Ovary (tissue), 3 donors: ENCODE measurements at regions not wholly inside any gene's neighbourhood (a gene's known extent, or its start where the extent isn't known, plus 50 kb on each side); places are given as distances from the start of the nearest gene placed in this dataset.
"Not testable (repeated sequence)": the region's sequence is repeated elsewhere in the genome, so short reads cannot be mapped to it uniquely, and the experiment has no call there.

Experiments
- POLR2A ChIP-seq: fragments of 450-650 bp; IDR thresholded peaks from one replicate; pipeline ENCODE4 v1.6.1; 2017; ENCODE audit warnings: antibody characterized with exemption, mild to moderate bottlenecking, moderate library complexity
- TF ChIP-seq, protein P1 (sequence below), 3 donors: fragments of 450-650 bp in 2 of 3; fragments of 200-600 bp in 1 of 3; IDR thresholded peaks; one replicate each; pipeline versions ENCODE4 v1.5.1 to v1.8.0; 2016 to 2022; ENCODE audit warnings: antibody characterized with exemption in 3 of 3, mild to moderate bottlenecking in 1 of 3
- donor health status: DM: no; HTN: no; CAD: no.

DNA sequence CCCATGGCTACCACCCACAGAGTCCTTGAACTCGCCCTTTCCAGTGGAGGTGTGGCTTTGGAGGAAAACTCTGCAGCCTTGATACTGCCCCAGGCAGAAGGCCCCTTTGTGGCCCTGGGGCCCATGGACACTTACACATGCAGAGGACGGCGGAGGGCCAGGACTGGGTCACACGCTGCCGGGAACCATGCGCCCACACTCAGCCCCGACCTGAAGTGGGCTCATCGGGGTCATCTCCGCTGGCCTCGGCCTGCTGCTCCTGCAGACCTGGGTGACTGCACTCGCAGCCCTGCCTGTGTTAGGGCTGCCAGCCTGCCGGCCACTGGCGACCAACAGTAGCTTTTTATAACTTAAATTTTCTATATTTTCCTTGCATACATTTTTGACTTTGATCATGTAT, 286.2 kb downstream of the TUBA3C start:
- TF ChIP-seq, protein P1, sequence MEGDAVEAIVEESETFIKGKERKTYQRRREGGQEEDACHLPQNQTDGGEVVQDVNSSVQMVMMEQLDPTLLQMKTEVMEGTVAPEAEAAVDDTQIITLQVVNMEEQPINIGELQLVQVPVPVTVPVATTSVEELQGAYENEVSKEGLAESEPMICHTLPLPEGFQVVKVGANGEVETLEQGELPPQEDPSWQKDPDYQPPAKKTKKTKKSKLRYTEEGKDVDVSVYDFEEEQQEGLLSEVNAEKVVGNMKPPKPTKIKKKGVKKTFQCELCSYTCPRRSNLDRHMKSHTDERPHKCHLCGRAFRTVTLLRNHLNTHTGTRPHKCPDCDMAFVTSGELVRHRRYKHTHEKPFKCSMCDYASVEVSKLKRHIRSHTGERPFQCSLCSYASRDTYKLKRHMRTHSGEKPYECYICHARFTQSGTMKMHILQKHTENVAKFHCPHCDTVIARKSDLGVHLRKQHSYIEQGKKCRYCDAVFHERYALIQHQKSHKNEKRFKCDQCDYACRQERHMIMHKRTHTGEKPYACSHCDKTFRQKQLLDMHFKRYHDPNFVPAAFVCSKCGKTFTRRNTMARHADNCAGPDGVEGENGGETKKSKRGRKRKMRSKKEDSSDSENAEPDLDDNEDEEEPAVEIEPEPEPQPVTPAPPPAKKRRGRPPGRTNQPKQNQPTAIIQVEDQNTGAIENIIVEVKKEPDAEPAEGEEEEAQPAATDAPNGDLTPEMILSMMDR (IDR thresholded peaks at IDR 0.05): not testable (repeated sequence)
- not testable (repeated sequence) for TF ChIP-seq POLR2A
